HEK293 (cell line): ENCODE measurements at regions not wholly inside any gene's neighbourhood (a gene's known extent, or its start where the extent isn't known, plus 50 kb on each side); places are given as distances from the start of the nearest gene placed in this dataset.

Experiments
- CTCF ChIA-PET: fragments of 350-600 bp; formaldehyde crosslinking; extraction: SDS; loops from one replicate; lab custom pipeline; 2021; ENCODE audit warnings: antibody characterized with exemption; lab: Yijun Ruan, JAX
- POLR2A ChIA-PET: fragments of 300-600 bp; formaldehyde crosslinking; extraction: SDS; loops from one replicate; lab custom pipeline; 2020; ENCODE audit warnings: antibody characterized with exemption, inconsistent platforms; lab: Yijun Ruan, JAX
- H3K27ac ChIP-seq: fragments of 200-500 bp; sonication (Bioruptor generic); 2 replicates; pipeline ENCODE4 v1.5.1; 2014; ENCODE audit warnings: low read depth, low read length, control low read depth, inconsistent platforms; ENCODE audit errors: extremely low read depth
- H3K36me3 ChIP-seq, 2 experiments: fragments of 200-500 bp in 1 of 2; sonication (Bioruptor generic) in 1 of 2; 1 replicate in 1 of 2; 2 replicates in 1 of 2; pipeline ENCODE4 v1.5.1; 2014 to 2017; ENCODE audit warnings: inconsistent platforms in 2 of 2, low read length in 2 of 2; ENCODE audit not compliant: control insufficient read depth in 2 of 2, insufficient read depth in 1 of 2
- H3K4me1 ChIP-seq: fragments of 200-500 bp; sonication (Bioruptor generic); 2 replicates; pipeline ENCODE4 v1.5.1; 2014; ENCODE audit warnings: mild to moderate bottlenecking, low read length, inconsistent platforms; ENCODE audit not compliant: control insufficient read depth, insufficient read depth
- H3K4me3 ChIP-seq: 2 replicates; pipeline ENCODE4 v1.5.1; 2011; ENCODE audit warnings: low read depth, mild to moderate bottlenecking, control low read depth, low read length, moderate library complexity
- H3K9me3 ChIP-seq: fragments of 200-500 bp; sonication (Bioruptor generic); 2 replicates; pipeline ENCODE4 v1.5.1; 2014; ENCODE audit warnings: low read depth, low read length, inconsistent platforms; ENCODE audit not compliant: control insufficient read depth, insufficient read depth
- FEZF1 ChIP-seq: fragments of 450-650 bp; formaldehyde crosslinking; IDR thresholded peaks from 2 replicates; pipeline ENCODE4 v1.5.1; 2016; ENCODE audit warnings: missing biosample characterization, missing genetic modification characterization
- KLF1 ChIP-seq: fragments of 450-650 bp; formaldehyde crosslinking; IDR thresholded peaks from 2 replicates; pipeline ENCODE4 v1.5.1; 2016; ENCODE audit warnings: missing biosample characterization, missing genetic modification characterization
- OSR2 ChIP-seq: fragments of 450-650 bp; formaldehyde crosslinking; IDR thresholded peaks from 2 replicates; pipeline ENCODE4 v1.5.1; 2016; ENCODE audit warnings: missing biosample characterization, missing genetic modification characterization
- SCRT2 ChIP-seq: fragments of 450-650 bp; formaldehyde crosslinking; IDR thresholded peaks from 2 replicates; pipeline ENCODE4 v1.5.1; 2016; ENCODE audit warnings: missing biosample characterization, missing genetic modification characterization
- ZFP41 ChIP-seq: fragments of 450-650 bp; formaldehyde crosslinking; IDR thresholded peaks from 2 replicates; pipeline ENCODE4 v1.5.1; 2016; ENCODE audit warnings: missing biosample characterization, missing genetic modification characterization, borderline replicate concordance
- ZFP69B ChIP-seq: fragments of 450-650 bp; formaldehyde crosslinking; IDR thresholded peaks from 2 replicates; pipeline ENCODE4 v1.5.1; 2016; ENCODE audit warnings: missing biosample characterization, missing genetic modification characterization
- ZNF2 ChIP-seq: fragments of 450-650 bp; formaldehyde crosslinking; IDR thresholded peaks from 2 replicates; pipeline ENCODE4 v1.5.1; 2016; ENCODE audit warnings: missing biosample characterization, missing genetic modification characterization
- ZNF311 ChIP-seq: fragments of 450-650 bp; formaldehyde crosslinking; IDR thresholded peaks from 2 replicates; pipeline ENCODE4 v1.5.1; 2017; ENCODE audit warnings: missing biosample characterization, missing genetic modification characterization, borderline replicate concordance
- ZNF354C ChIP-seq: fragments of 450-650 bp; formaldehyde crosslinking; IDR thresholded peaks from 2 replicates; pipeline ENCODE4 v1.5.1; 2016; ENCODE audit warnings: missing biosample characterization, missing genetic modification characterization, low read depth, borderline replicate concordance
- ZNF561 ChIP-seq: fragments of 450-650 bp; IDR thresholded peaks from 2 replicates; pipeline ENCODE4 v1.5.1; 2018; ENCODE audit warnings: missing biosample characterization, missing genetic modification characterization, borderline replicate concordance
- ZNF670 ChIP-seq: fragments of 450-650 bp; formaldehyde crosslinking; IDR thresholded peaks from 2 replicates; pipeline ENCODE4 v1.5.1; 2016; ENCODE audit warnings: missing biosample characterization, missing genetic modification characterization, low read depth
- ZSCAN16 ChIP-seq: fragments of 450-650 bp; formaldehyde crosslinking; IDR thresholded peaks from 2 replicates; pipeline ENCODE4 v1.5.1; 2016; ENCODE audit warnings: missing biosample characterization, missing genetic modification characterization
- ZSCAN30 ChIP-seq: fragments of 450-650 bp; IDR thresholded peaks from 2 replicates; pipeline ENCODE4 v1.5.1; 2018; ENCODE audit warnings: missing biosample characterization, mild to moderate bottlenecking, missing genetic modification characterization, moderate library complexity
- TF ChIP-seq, protein P1 (sequence below): fragments of 450-650 bp; formaldehyde crosslinking; IDR thresholded peaks from 2 replicates; pipeline ENCODE4 v1.5.1; 2016; ENCODE audit warnings: missing biosample characterization, missing genetic modification characterization
- TF ChIP-seq, protein P2 (sequence below): sonication (generic); formaldehyde crosslinking; IDR thresholded peaks from 2 replicates; pipeline ENCODE4 v1.8.1; 2022; ENCODE audit warnings: mild to moderate bottlenecking, moderate library complexity, missing genetic modification reagents
- TF ChIP-seq, protein P3 (sequence below): fragments of 450-650 bp; IDR thresholded peaks from 2 replicates; pipeline ENCODE4 v1.5.1; 2018; ENCODE audit warnings: missing biosample characterization, missing genetic modification characterization
- TF ChIP-seq, protein P4 (sequence below): fragments of 450-650 bp; formaldehyde crosslinking; conservative IDR thresholded peaks from 2 replicates; pipeline ENCODE4 v1.5.1; 2016; ENCODE audit warnings: low read depth, missing biosample characterization, missing genetic modification characterization
- TF ChIP-seq, protein P5 (sequence below): fragments of 450-650 bp; formaldehyde crosslinking; IDR thresholded peaks from 2 replicates; pipeline ENCODE4 v1.5.1; 2016; ENCODE audit warnings: missing biosample characterization, missing genetic modification characterization
- TF ChIP-seq, protein P6 (sequence below): fragments of 450-650 bp; formaldehyde crosslinking; conservative IDR thresholded peaks from 2 replicates; pipeline ENCODE4 v1.5.1; 2016; ENCODE audit warnings: low read depth, missing biosample characterization, missing genetic modification characterization

DNA sequence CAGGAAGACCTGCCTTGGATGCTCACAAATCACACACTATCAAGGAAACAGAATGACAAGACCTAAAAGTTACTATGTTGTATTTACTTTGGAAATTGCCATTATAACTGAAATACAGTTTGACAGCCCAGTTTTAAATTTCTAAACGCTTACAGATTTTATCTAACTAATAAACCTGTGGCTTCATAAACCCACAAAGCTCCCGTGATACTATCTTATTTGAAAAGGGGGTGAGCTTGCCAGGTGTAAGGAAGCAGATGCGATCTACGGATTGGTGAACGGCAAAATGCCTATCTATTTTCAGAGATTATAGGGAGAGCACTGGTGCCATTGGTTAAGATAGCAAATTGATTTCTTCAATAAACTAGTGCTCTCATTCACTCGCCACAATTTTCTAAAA lies 485.5 kb downstream of the BCAT1 start:
- no peak for TF ChIP-seq ZNF561
- TF ChIP-seq ZNF670 (tag by site-specific recombination): no peak
- TF ChIP-seq, protein P1, sequence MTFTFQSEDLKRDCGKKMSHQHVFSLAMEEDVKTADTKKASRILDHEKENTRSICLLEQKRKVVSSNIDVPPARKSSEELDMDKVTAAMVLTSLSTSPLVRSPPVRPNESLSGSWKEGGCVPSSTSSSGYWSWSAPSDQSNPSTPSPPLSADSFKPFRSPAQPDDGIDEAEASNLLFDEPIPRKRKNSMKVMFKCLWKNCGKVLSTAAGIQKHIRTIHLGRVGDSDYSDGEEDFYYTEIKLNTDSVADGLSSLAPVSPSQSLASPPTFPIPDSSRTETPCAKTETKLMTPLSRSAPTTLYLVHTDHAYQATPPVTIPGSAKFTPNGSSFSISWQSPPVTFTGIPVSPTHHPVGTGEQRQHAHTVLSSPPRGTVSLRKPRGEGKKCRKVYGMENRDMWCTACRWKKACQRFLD (tag by site-specific recombination): no peak
- TF ChIP-seq, protein P2, sequence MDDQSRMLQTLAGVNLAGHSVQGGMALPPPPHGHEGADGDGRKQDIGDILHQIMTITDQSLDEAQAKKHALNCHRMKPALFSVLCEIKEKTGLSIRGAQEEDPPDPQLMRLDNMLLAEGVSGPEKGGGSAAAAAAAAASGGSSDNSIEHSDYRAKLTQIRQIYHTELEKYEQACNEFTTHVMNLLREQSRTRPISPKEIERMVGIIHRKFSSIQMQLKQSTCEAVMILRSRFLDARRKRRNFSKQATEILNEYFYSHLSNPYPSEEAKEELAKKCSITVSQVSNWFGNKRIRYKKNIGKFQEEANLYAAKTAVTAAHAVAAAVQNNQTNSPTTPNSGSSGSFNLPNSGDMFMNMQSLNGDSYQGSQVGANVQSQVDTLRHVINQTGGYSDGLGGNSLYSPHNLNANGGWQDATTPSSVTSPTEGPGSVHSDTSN (CRISPR knock-in tag): no peak
- TF ChIP-seq ZNF2 (tag by site-specific recombination): no peak
- TF ChIP-seq, protein P3, sequence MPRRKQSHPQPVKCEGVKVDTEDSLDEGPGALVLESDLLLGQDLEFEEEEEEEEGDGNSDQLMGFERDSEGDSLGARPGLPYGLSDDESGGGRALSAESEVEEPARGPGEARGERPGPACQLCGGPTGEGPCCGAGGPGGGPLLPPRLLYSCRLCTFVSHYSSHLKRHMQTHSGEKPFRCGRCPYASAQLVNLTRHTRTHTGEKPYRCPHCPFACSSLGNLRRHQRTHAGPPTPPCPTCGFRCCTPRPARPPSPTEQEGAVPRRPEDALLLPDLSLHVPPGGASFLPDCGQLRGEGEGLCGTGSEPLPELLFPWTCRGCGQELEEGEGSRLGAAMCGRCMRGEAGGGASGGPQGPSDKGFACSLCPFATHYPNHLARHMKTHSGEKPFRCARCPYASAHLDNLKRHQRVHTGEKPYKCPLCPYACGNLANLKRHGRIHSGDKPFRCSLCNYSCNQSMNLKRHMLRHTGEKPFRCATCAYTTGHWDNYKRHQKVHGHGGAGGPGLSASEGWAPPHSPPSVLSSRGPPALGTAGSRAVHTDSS (tag by site-specific recombination): no peak
- TF ChIP-seq ZNF311 (tag by site-specific recombination): no peak
- TF ChIP-seq ZNF354C (tag by site-specific recombination): no peak
- TF ChIP-seq ZSCAN30 (tag by site-specific recombination): no peak
- H3K9me3 ChIP-seq: no peaks in the 10 kb centered on the region
- CTCF ChIA-PET: interaction anchor here (0.7 kb wide), 1 partner anchor 113 kb away, joined by 10 read pairs; no protein-coding TSS in a partner anchor
- no peak overlapping the region for H3K27ac ChIP-seq
- H3K4me3 ChIP-seq: no peak overlapping the region
- no peaks in the 10 kb centered on the region; the same call in 1 of the 2 replicates for H3K4me1 ChIP-seq
- no peaks in the 10 kb centered on the region for H3K36me3 ChIP-seq
- POLR2A ChIA-PET: interaction anchor here (1.7 kb wide), 1 partner anchor 15 kb away, joined by 3 read pairs; no protein-coding TSS in a partner anchor

DNA sequence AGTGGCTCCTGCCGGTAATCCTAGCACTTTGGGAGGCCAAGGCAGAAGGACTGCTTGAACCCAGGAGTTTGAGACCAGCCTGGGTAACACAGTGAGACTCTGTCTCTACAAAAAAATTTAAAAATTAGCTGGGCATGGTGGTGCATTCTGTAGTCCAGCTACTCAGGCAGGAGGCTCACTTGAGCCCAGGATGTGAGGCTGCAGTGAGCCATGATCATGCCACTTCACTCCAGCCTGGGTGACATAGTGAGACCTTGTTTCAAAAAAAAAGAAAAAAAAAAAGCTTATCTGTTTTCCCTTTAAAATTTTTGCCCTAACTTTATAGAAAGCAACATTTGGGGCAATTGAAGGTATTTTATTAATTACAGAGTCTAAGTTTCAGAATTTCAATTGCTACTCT lies 486.0 kb downstream of the BCAT1 start:
- Histone ChIP-seq H3K27ac (no peak overlapping the region), H3K4me3 (no peak overlapping the region), H3K4me1 (peaks cover under 1% of the 10 kb centered on the region), H3K36me3 (no peaks in the 10 kb centered on the region), H3K9me3 (no peaks in the 10 kb centered on the region)
- ChIA-PET POLR2A (interaction anchor here (1.7 kb wide), 1 partner anchor 15 kb away, joined by 3 read pairs; no protein-coding TSS in a partner anchor), CTCF (interaction anchor here (0.7 to 1.6 kb wide), 2 partner anchors 10 to 113 kb away, joined by 4 to 10 read pairs; no protein-coding TSS in a partner anchor)
- TF ChIP-seq KLF1 (tag by site-specific recombination): no peak
- TF ChIP-seq, protein P4, sequence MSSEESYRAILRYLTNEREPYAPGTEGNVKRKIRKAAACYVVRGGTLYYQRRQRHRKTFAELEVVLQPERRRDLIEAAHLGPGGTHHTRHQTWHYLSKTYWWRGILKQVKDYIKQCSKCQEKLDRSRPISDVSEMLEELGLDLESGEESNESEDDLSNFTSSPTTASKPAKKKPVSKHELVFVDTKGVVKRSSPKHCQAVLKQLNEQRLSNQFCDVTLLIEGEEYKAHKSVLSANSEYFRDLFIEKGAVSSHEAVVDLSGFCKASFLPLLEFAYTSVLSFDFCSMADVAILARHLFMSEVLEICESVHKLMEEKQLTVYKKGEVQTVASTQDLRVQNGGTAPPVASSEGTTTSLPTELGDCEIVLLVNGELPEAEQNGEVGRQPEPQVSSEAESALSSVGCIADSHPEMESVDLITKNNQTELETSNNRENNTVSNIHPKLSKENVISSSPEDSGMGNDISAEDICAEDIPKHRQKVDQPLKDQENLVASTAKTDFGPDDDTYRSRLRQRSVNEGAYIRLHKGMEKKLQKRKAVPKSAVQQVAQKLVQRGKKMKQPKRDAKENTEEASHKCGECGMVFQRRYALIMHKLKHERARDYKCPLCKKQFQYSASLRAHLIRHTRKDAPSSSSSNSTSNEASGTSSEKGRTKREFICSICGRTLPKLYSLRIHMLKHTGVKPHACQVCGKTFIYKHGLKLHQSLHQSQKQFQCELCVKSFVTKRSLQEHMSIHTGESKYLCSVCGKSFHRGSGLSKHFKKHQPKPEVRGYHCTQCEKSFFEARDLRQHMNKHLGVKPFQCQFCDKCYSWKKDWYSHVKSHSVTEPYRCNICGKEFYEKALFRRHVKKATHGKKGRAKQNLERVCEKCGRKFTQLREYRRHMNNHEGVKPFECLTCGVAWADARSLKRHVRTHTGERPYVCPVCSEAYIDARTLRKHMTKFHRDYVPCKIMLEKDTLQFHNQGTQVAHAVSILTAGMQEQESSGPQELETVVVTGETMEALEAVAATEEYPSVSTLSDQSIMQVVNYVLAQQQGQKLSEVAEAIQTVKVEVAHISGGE: no peak
- no peak for TF ChIP-seq ZFP41 (tag by site-specific recombination)
- no peak for TF ChIP-seq SCRT2 (tag by site-specific recombination)
- TF ChIP-seq, protein P5, sequence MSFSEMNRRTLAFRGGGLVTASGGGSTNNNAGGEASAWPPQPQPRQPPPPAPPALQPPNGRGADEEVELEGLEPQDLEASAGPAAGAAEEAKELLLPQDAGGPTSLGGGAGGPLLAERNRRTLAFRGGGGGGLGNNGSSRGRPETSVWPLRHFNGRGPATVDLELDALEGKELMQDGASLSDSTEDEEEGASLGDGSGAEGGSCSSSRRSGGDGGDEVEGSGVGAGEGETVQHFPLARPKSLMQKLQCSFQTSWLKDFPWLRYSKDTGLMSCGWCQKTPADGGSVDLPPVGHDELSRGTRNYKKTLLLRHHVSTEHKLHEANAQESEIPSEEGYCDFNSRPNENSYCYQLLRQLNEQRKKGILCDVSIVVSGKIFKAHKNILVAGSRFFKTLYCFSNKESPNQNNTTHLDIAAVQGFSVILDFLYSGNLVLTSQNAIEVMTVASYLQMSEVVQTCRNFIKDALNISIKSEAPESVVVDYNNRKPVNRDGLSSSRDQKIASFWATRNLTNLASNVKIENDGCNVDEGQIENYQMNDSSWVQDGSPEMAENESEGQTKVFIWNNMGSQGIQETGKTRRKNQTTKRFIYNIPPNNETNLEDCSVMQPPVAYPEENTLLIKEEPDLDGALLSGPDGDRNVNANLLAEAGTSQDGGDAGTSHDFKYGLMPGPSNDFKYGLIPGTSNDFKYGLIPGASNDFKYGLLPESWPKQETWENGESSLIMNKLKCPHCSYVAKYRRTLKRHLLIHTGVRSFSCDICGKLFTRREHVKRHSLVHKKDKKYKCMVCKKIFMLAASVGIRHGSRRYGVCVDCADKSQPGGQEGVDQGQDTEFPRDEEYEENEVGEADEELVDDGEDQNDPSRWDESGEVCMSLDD (tag by site-specific recombination): no peak
- TF ChIP-seq ZFP69B: no peak
- TF ChIP-seq ZSCAN16: no peak
- no peak for TF ChIP-seq ZNF670 (tag by site-specific recombination)
- TF ChIP-seq, protein P6, sequence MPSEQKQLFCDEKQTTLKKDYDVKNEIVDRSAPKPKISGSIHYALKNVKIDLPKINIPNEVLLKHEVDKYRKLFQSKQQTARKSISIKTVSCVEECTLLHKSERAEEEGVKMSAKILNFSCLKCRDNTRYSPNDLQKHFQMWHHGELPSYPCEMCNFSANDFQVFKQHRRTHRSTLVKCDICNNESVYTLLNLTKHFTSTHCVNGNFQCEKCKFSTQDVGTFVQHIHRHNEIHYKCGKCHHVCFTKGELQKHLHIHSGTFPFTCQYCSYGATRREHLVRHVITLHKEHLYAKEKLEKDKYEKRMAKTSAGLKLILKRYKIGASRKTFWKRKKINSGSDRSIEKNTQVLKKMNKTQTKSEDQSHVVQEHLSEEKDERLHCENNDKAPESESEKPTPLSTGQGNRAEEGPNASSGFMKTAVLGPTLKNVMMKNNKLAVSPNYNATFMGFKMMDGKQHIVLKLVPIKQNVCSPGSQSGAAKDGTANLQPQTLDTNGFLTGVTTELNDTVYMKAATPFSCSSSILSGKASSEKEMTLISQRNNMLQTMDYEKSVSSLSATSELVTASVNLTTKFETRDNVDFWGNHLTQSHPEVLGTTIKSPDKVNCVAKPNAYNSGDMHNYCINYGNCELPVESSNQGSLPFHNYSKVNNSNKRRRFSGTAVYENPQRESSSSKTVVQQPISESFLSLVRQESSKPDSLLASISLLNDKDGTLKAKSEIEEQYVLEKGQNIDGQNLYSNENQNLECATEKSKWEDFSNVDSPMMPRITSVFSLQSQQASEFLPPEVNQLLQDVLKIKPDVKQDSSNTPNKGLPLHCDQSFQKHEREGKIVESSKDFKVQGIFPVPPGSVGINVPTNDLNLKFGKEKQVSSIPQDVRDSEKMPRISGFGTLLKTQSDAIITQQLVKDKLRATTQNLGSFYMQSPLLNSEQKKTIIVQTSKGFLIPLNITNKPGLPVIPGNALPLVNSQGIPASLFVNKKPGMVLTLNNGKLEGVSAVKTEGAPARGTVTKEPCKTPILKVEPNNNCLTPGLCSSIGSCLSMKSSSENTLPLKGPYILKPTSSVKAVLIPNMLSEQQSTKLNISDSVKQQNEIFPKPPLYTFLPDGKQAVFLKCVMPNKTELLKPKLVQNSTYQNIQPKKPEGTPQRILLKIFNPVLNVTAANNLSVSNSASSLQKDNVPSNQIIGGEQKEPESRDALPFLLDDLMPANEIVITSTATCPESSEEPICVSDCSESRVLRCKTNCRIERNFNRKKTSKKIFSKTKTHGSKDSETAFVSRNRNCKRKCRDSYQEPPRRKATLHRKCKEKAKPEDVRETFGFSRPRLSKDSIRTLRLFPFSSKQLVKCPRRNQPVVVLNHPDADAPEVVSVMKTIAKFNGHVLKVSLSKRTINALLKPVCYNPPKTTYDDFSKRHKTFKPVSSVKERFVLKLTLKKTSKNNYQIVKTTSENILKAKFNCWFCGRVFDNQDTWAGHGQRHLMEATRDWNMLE: no peak
- TF ChIP-seq OSR2 (tag by site-specific recombination): no peak
- no peak for TF ChIP-seq FEZF1
